VCaP (cell line): ENCODE measurements at regions not wholly inside any gene's neighbourhood (a gene's known extent, or its start where the extent isn't known, plus 50 kb on each side); places are given as distances from the start of the nearest gene placed in this dataset.
"Not testable (repeated sequence)": the region's sequence is repeated elsewhere in the genome, so short reads cannot be mapped to it uniquely, and the experiment has no call there.

Experiments
- H3K27ac ChIP-seq: fragments of 450-650 bp; 2 replicates; pipeline ENCODE4 v1.5.1; 2017
- CTCF ChIP-seq: fragments of 450-650 bp; conservative IDR thresholded peaks from 2 replicates; pipeline ENCODE4 v1.5.1; 2017; ENCODE audit warnings: mild to moderate bottlenecking, moderate library complexity

DNA sequence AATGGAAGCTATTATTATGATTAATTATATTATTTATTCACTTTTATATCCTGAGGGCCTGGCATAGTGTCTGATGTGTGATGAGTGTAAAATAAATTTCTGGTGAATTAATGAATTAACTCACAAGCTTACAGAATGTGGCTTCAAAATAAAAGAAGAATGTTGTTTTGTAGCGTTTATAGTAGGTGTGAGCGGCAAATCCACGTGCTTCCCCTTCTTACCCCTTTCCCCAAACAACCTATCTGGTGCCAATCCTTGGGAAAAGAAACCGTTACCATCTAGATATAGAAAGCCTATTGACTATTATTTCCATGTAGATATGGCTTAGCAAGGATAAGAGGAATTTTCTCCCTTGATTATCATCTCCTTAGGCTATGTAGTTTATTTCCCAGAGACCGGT lies 144.6 kb upstream of the CITED2 start:
- no peak overlapping the region for H3K27ac ChIP-seq
- TF ChIP-seq CTCF = no peak

DNA sequence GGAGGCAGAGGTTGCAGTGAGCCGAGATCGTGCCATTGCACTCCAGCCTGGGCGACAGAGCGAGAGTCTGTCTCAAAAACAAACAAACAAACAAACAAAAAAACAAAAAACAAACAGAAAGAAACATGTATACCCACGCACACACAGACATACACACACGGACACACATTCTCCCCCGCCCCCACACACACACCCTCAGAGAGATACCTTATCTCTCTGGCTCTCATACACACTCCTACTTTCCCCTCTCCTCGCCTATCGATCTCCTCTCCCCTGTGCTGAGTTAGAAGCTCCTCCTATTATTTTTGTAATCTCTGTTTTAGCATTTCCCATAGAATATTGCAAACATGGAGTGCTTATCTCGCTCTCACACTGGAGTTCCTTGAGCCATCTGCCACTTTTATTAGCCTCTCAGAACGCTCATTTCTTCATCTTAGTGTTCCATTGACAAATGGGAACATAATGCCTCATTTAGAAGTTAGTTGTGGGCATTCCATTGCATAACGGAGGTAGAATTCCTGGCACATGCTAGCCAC lies 144.2 kb upstream of the CITED2 start:
- H3K27ac ChIP-seq = no peak overlapping the region
- no peak for TF ChIP-seq CTCF

- H3K27ac ChIP-seq = not testable (repeated sequence)
Observed at GRCh38 chr6:139517998-139518555, 143.6 kb upstream of the CITED2 start.

- no peak for TF ChIP-seq CTCF
- H3K27ac ChIP-seq = no peak overlapping the region
Observed at GRCh38 chr6:139515511-139515910, 141.1 kb upstream of the CITED2 start.

DNA sequence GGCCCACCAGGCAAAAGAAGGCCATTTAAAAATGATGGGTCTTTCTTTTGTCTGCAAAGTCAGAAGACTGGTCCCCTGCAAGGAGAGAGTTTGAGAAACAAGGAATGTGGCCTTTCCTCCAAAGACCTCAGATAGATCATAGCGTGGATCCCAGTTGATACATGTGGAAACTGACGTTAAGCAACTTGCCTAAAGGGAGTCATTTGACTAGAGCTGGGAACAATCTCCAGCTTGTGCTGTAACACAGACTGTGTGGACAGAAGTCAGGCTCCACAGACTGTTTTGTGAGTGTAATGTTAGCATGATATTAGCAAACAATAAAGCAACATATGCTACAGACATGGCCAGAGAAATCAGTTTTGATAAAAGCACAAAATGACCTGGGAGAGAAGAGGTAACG lies 140.4 kb upstream of the CITED2 start:
- H3K27ac ChIP-seq = no peak overlapping the region
- TF ChIP-seq CTCF = no peak

DNA sequence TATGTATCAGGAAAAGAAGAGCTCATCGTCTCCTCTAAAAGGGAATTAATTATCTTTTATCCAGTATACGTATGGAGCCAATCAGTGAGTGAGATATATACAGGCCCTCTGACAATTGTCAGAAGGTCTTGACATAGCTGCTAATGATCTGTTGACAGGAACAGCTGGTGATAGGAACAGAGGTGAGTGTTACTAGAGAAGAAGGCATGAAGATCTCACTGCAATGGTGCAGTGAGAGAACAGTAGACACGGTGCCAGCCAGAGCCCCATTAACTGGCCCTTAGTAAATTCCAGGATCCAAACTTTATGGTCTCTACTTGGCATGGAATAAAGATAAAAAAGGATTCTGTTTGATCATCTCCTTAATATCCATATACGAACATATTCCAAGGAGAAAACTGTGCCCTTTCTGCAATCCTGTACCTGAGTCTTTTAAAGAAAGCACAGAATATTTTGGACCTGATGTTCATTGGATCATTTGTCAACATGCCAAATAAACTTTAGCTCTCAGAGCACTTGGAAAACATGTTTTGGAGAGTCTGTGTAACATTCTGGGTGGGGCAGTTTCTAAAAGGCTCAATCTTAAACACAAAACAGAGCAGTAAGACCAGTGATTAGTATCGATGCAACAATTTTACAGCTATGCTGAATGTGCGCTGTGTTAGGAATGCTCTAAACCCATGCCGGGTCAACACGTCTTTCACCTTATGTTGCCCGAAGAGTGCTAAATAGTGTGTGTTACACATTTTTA lies 135.8 kb upstream of the CITED2 start:
- no peak for TF ChIP-seq CTCF
- no peak overlapping the region for H3K27ac ChIP-seq

DNA sequence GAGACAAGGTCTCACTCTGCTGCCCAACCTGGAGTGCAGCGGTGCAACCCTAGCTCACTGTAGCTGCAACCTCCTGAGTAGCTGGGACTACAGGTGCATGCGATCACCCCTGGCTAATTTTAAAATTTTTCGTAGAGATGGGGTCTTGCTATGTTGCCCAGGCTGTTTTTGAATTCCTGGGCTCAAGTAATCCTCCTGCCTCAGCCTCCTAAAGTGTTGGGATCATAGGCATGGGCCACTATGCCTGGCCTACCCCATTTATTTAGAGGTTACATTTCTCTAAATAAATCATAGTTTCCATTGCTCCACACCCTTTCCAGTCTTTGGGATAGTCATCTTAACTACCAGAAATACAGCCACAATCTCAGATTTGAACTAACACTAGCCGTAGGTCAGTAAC lies 134.7 kb upstream of the CITED2 start:
- H3K27ac ChIP-seq = no peak overlapping the region
- no peak for TF ChIP-seq CTCF

GRCh38 chr6:139508576-139508975 lies 134.1 kb upstream of the CITED2 start:
- no peak for TF ChIP-seq CTCF
- no peak overlapping the region for H3K27ac ChIP-seq
